Activated CD4-positive, alpha-beta T cell treated with anti-CD3 and anti-CD28 coated beads, Interleukin-2, amount 50 U/mL, for 16 hours (primary cell): ENCODE measurements at regions not wholly inside any gene's neighbourhood (a gene's known extent, or its start where the extent isn't known, plus 50 kb on each side); places are given as distances from the start of the nearest gene placed in this dataset.
A peak's percentile ranks its signal among the peaks of the same experiment; 100 is the strongest.

Source experiments
- DNase-seq: peaks from one replicate; pipeline ENCODE4 v3.0.0-alpha.2; 2020

GRCh38 chrX:79300856-79301255 lies 66.3 kb downstream of the ITM2A start:
- no peak for DNase-seq

GRCh38 chrX:79290596-79290995 lies 76.5 kb downstream of the ITM2A start:
- no peak for DNase-seq

GRCh38 chrX:79288733-79289132 lies 78.4 kb downstream of the ITM2A start:
- DNase-seq = no peak

- no peak for DNase-seq
Observed at GRCh38 chrX:79287724-79288123, 79.4 kb downstream of the ITM2A start.

- no peak for DNase-seq
Observed at GRCh38 chrX:79281775-79282174, 85.4 kb downstream of the ITM2A start.

- peak; percentile 82 for DNase-seq
Observed at GRCh38 chrX:79270401-79270800, 96.7 kb downstream of the ITM2A start.

GRCh38 chrX:79268788-79269187 lies 98.3 kb downstream of the ITM2A start:
- no peak for DNase-seq

- no peak for DNase-seq
Observed at GRCh38 chrX:79266702-79267101, 100.4 kb downstream of the ITM2A start.

GRCh38 chrX:79263550-79263949 lies 103.6 kb downstream of the ITM2A start:
- DNase-seq = peak; percentile 26

GRCh38 chrX:79259073-79259689 lies 108.0 kb downstream of the ITM2A start:
- DNase-seq = peak; percentile 88

- no peak for DNase-seq
Observed at GRCh38 chrX:79243691-79244090, 99.2 kb downstream of the GPR174 start.

GRCh38 chrX:79235899-79236298 lies 91.4 kb downstream of the GPR174 start:
- no peak for DNase-seq

GRCh38 chrX:79231662-79232061 lies 87.2 kb downstream of the GPR174 start:
- no peak for DNase-seq
